ENCODE measurements at regions not wholly inside any gene's neighbourhood (a gene's known extent, or its start where the extent isn't known, plus 50 kb on each side); places are given as distances from the start of the nearest gene placed in this dataset.
"Not testable (repeated sequence)": the region's sequence is repeated elsewhere in the genome, so short reads cannot be mapped to it uniquely, and the experiment has no call there.

DNA sequence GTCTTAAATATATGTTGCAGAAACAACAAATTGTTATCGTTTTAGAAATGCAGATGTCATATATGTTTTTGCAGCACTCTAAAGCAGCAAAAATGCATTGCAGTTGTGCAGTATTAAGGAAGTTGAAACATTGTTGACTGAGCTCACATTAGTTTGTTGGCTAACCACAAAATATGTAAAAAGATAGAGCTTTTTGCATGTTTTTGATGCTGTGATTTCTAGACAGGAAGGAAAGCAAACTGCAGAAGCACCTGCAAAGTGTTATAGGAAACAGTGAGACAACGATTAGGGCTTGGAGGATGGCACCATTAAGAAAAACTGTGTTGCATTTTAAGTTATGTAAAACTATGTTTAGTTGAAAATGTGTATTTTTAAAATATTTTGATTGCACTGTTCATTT lies 366.7 kb downstream of the SRGAP2C start:
- TF ChIP-seq, protein P1, sequence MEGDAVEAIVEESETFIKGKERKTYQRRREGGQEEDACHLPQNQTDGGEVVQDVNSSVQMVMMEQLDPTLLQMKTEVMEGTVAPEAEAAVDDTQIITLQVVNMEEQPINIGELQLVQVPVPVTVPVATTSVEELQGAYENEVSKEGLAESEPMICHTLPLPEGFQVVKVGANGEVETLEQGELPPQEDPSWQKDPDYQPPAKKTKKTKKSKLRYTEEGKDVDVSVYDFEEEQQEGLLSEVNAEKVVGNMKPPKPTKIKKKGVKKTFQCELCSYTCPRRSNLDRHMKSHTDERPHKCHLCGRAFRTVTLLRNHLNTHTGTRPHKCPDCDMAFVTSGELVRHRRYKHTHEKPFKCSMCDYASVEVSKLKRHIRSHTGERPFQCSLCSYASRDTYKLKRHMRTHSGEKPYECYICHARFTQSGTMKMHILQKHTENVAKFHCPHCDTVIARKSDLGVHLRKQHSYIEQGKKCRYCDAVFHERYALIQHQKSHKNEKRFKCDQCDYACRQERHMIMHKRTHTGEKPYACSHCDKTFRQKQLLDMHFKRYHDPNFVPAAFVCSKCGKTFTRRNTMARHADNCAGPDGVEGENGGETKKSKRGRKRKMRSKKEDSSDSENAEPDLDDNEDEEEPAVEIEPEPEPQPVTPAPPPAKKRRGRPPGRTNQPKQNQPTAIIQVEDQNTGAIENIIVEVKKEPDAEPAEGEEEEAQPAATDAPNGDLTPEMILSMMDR (IDR thresholded peaks at IDR 0.05) = not testable (repeated sequence)
- TF ChIP-seq POLR2A (IDR thresholded peaks at IDR 0.05) = not testable (repeated sequence)
